Psoas muscle (tissue), 7 donors: ENCODE measurements at regions not wholly inside any gene's neighbourhood (a gene's known extent, or its start where the extent isn't known, plus 50 kb on each side); places are given as distances from the start of the nearest gene placed in this dataset.

Experiments used
- ATAC-seq, 4 donors: fragments of 200-7000 bp; cut with Tn5 transposase; one replicate each; pipeline ENCODE4 v1.9.1; 2020; ENCODE audit warnings: moderate library complexity in 3 of 4, mild to moderate bottlenecking in 2 of 4
- DNase-seq, 2 donors: peaks; one replicate each; pipeline ENCODE4 v3.0.0-alpha.2; 2020
- H3K27ac ChIP-seq: fragments of 200-600 bp; one replicate; pipeline ENCODE4 v1.8.0; 2022
- H3K27me3 ChIP-seq, 3 donors: fragments of 200-600 bp in 1 of 3; one replicate each; pipeline versions ENCODE4 v1.6.1 to v1.8.0; 2013 to 2022; ENCODE audit warnings: low read length in 2 of 3, mild to moderate bottlenecking in 2 of 3, moderate library complexity in 1 of 3; ENCODE audit not compliant: insufficient read depth in 3 of 3
- H3K36me3 ChIP-seq, 2 donors: fragments of 200-600 bp in 1 of 2; one replicate each; pipeline versions ENCODE4 v1.6.1 to v1.8.0; 2013 to 2022; ENCODE audit warnings: low read depth in 1 of 2, mild to moderate bottlenecking in 1 of 2, moderate library complexity in 1 of 2; ENCODE audit not compliant: insufficient read depth in 1 of 2
- H3K4me1 ChIP-seq: fragments of 200-600 bp; one replicate; pipeline ENCODE4 v1.8.0; 2022
- H3K4me3 ChIP-seq: fragments of 200-600 bp; one replicate; pipeline ENCODE4 v1.8.0; 2022; ENCODE audit warnings: mild to moderate bottlenecking
- H3K9me3 ChIP-seq: fragments of 200-600 bp; one replicate; pipeline ENCODE4 v1.8.0; 2022
- CTCF ChIP-seq: fragments of 200-600 bp; IDR thresholded peaks from one replicate; pipeline ENCODE4 v1.8.0; 2022; ENCODE audit warnings: antibody characterized with exemption
- WGBS, 3 donors: extraction: QIAGEN DNeasy Blood & Tissue Kit; methylation state at CpG; one replicate each; pipeline versions ENCODE4 v1.1.6 to v1.1.7; 2013; 5-methylcytosine and 5-hydroxymethylcytosine counted together
- intact Hi-C, 2 donors: fragments of 100-400 bp; cut with DNase I; formaldehyde crosslinking; loops; one replicate each; pipeline versions ENCODE4 v1.11.0 to v1.14.2; 2022
- donor health status: healthy with polysubstance abuse.
- donor health status: DM: no; HTN: no; CAD: no; lungs with moderate emphysema.
- donor health status: Bipolar disorder and iron deficiency.
- donor health status: healthy.
- donor health status: DM: yes; HTN: yes; CAD: no.
- donor health status: DM: no; HTN: no; CAD: no.
- donor health status: DM: yes; HTN: yes; CAD: no.

DNA sequence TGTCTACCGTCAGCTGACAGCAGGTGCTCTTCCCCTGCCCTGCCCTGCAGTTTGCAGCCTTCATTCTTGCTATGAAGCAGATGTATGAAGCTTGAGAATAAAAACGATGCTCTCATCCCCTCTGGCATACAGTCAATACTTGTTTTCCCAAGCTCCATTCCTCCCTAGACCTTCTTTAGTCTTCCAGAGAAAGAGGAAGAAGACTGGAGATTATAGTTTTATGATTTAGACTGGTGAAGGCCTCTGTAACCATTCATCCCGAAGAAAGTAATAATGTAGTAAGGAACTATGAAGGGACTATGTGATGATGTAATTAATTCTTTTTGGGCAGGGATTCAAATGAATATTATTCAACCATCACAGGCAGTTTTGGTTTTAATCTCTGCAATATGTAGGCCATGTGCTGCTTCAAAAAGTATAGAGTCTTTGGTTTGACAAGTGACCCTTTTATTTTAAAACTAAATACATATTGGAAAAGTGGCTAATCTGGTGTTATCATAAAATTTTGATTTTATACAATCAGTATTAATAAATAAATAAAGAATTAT is 242.4 kb upstream of the KIAA1217 start:
- ATAC-seq = no peak
- 39 to 54% (median 44%) methylated on average over 3 of the region's 3 CpGs for WGBS, 3 donors
- no peak for TF ChIP-seq CTCF
- H3K36me3 ChIP-seq = no peaks in the 10 kb centered on the region
- DNase-seq = no peak
- H3K4me3 ChIP-seq = no peak overlapping the region
- H3K9me3 ChIP-seq = no peaks in the 10 kb centered on the region
- intact Hi-C loops = no loop called here
- no peaks in the 10 kb centered on the region for H3K27me3 ChIP-seq
- no peak overlapping the region for H3K27ac ChIP-seq
- no peaks in the 10 kb centered on the region for H3K4me1 ChIP-seq

DNA sequence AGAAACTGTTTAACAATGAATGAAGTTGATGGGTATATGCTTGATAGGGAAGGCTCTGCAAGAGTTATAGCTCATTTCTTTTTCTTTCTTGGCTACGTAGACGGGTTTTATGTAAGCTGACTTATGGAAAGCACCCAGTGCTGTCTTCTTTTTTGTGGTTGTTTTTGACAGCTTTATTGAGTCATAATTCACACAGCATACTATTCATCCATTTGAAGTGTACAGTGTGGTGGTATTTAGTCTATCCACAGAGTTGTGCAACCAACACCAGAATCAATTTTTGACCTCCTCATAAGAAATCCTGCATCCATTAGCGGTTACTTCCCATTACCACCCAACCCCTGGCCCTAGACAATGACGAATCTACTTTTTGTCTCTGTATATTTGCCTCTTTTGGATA is 240.6 kb upstream of the KIAA1217 start:
- intact Hi-C loops = no loop called here
- 79 to 91% (median 85%) methylated on average over 4 of the region's 4 CpGs for WGBS, 3 donors

DNA sequence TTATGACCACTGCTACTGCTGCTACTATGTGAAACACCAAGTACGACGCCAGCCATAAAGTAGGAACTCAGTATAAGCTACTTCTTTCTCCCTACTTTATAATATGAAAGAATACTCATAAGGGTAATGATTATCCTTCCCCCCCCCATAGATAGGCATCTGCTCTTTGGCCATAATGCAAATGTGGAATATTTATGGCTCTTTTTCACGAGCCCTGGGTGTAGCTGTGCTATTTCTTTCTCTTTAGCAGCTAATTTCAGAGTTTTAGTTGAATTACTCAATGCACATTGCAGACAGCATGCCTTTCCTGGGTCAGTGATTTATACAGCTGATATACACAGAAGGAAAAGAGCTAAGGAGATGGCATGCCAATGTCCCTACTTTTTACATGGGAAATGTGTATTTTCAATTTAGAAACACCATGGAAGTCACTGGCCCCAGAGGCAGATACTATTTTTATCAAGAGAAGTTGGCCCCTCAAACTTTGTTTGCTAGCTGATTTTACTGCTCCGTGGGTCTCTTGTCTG is 234.1 kb upstream of the KIAA1217 start:
- intact Hi-C loops = no loop called here

More for the DNA sequence above, 240.6 kb upstream of the KIAA1217 start:
- Histone ChIP-seq H3K27me3 (no peaks in the 10 kb centered on the region), H3K9me3 (no peaks in the 10 kb centered on the region), H3K4me3 (no peak overlapping the region), H3K36me3 (no peaks in the 10 kb centered on the region), H3K27ac (no peak overlapping the region), H3K4me1 (no peaks in the 10 kb centered on the region)
- no peak for DNase-seq
- TF ChIP-seq CTCF = no peak
- ATAC-seq = no peak

GRCh38 chr10:23975431-23975830 is 233.5 kb upstream of the KIAA1217 start:
- Histone ChIP-seq H3K4me3 (no peak overlapping the region), H3K27ac (peak overlapping the region; percentile 37), H3K9me3 (no peaks in the 10 kb centered on the region), H3K4me1 (peaks cover 25% of the 10 kb centered on the region), H3K27me3 (no peaks in the 10 kb centered on the region), H3K36me3 (no peaks in the 10 kb centered on the region)
- TF ChIP-seq CTCF = no peak
- peak in 3 of 4 donors; percentile 21 to 47 (median 38) for ATAC-seq
- no peak for DNase-seq
- 65 to 90% (median 83%) methylated on average over 1 of the region's 1 CpG for WGBS, 3 donors
- intact Hi-C loops = no loop called here

More for the DNA sequence above, 234.1 kb upstream of the KIAA1217 start:
- Histone ChIP-seq H3K4me1 (peaks cover 22% of the 10 kb centered on the region), H3K4me3 (peak overlapping the region; percentile 12), H3K9me3 (no peaks in the 10 kb centered on the region), H3K27ac (peak overlapping the region; percentile 37), H3K27me3 (no peaks in the 10 kb centered on the region), H3K36me3 (no peaks in the 10 kb centered on the region)
- 54 to 60% (median 55%) methylated on average over 4 of the region's 4 CpGs for WGBS, 3 donors
- no peak for ATAC-seq
- no peak for DNase-seq
- TF ChIP-seq CTCF = no peak

GRCh38 chr10:23976275-23976674 is 232.7 kb upstream of the KIAA1217 start:
- DNase-seq (no peak), ATAC-seq (peak; percentile 52 to 84 (median 68))
- intact Hi-C loops = no loop called here
- no peaks in the 10 kb centered on the region for H3K9me3 ChIP-seq
- H3K4me1 ChIP-seq = peaks cover 25% of the 10 kb centered on the region
- H3K27ac ChIP-seq = peak overlapping the region; percentile 37
- H3K36me3 ChIP-seq = no peaks in the 10 kb centered on the region
- no peaks in the 10 kb centered on the region for H3K27me3 ChIP-seq
- H3K4me3 ChIP-seq = no peak overlapping the region
- TF ChIP-seq CTCF = no peak
- 32 to 60% (median 34%) methylated on average over 1 of the region's 1 CpG for WGBS, 3 donors
